CD4-positive, alpha-beta T cell treated with Interleukin-17A for 4 hours (primary cell): ENCODE measurements at regions not wholly inside any gene's neighbourhood (a gene's known extent, or its start where the extent isn't known, plus 50 kb on each side); places are given as distances from the start of the nearest gene placed in this dataset.

Experiments used
- DNase-seq: peaks from one replicate; pipeline ENCODE4 v3.0.0-alpha.2; 2020; ENCODE audit warnings: mixed read lengths

GRCh38 chr9:129397335-129397734 is 219.3 kb upstream of the IER5L start:
- no peak for DNase-seq

GRCh38 chr9:129396365-129396708 is 218.3 kb upstream of the IER5L start:
- DNase-seq: no peak

GRCh38 chr9:129395633-129396364 is 217.7 kb upstream of the IER5L start:
- DNase-seq: no peak

- no peak for DNase-seq
Observed at GRCh38 chr9:129394886-129395279, 216.8 kb upstream of the IER5L start.

GRCh38 chr9:129394061-129394885 is 216.2 kb upstream of the IER5L start:
- no peak for DNase-seq

- DNase-seq: no peak
Observed at GRCh38 chr9:129393064-129393463, 215.0 kb upstream of the IER5L start.

GRCh38 chr9:129392093-129392541 is 214.1 kb upstream of the IER5L start:
- no peak for DNase-seq

GRCh38 chr9:129391221-129391661 is 213.2 kb upstream of the IER5L start:
- DNase-seq: no peak

- no peak for DNase-seq
Observed at GRCh38 chr9:129390541-129390940, 212.5 kb upstream of the IER5L start.

GRCh38 chr9:129387822-129388221 is 209.8 kb upstream of the IER5L start:
- DNase-seq: no peak

- DNase-seq: no peak
Observed at GRCh38 chr9:129386812-129387177, 208.7 kb upstream of the IER5L start.

- DNase-seq: no peak
Observed at GRCh38 chr9:129385211-129385934, 207.3 kb upstream of the IER5L start.

- no peak for DNase-seq
Observed at GRCh38 chr9:129384491-129385210, 206.6 kb upstream of the IER5L start.

- DNase-seq: peak; percentile 82
Observed at GRCh38 chr9:129383561-129384490, 205.8 kb upstream of the IER5L start.

GRCh38 chr9:129383019-129383560 is 205.0 kb upstream of the IER5L start:
- no peak for DNase-seq

GRCh38 chr9:129382281-129383018 is 204.4 kb upstream of the IER5L start:
- DNase-seq: no peak

GRCh38 chr9:129381481-129381957 is 203.5 kb upstream of the IER5L start:
- no peak for DNase-seq

- no peak for DNase-seq
Observed at GRCh38 chr9:129380961-129381401, 202.9 kb upstream of the IER5L start.

GRCh38 chr9:129379886-129380285 is 201.8 kb upstream of the IER5L start:
- DNase-seq: no peak

- DNase-seq: no peak
Observed at GRCh38 chr9:129379181-129379836, 201.2 kb upstream of the IER5L start.
